Neural progenitor cell (in vitro differentiated cells): ENCODE measurements at regions not wholly inside any gene's neighbourhood (a gene's known extent, or its start where the extent isn't known, plus 50 kb on each side); places are given as distances from the start of the nearest gene placed in this dataset.

Experiments
- CTCF ChIP-seq: fragments of 200-600 bp; sonication (generic); IDR thresholded peaks from 2 replicates; pipeline ENCODE4 v1.5.1; 2017; ENCODE audit warnings: antibody characterized with exemption, mild to moderate bottlenecking
- EZH2 ChIP-seq: fragments of 200-600 bp; sonication (generic); IDR thresholded peaks from 2 replicates; pipeline ENCODE4 v1.6.1; 2017; ENCODE audit warnings: antibody characterized with exemption, mild to moderate bottlenecking, moderate library complexity

- TF ChIP-seq CTCF (no peak), EZH2 (no peak)
These were observed 453.0 kb downstream of the EFNA5 start for GRCh38 chr5:107217721-107218130.
